H9 (cell line): ENCODE measurements at regions not wholly inside any gene's neighbourhood (a gene's known extent, or its start where the extent isn't known, plus 50 kb on each side); places are given as distances from the start of the nearest gene placed in this dataset.

ENCODE experiments used
- DNase-seq: peaks from one replicate; pipeline ENCODE4 v3.0.0-alpha.2; 2017
- H2AFZ ChIP-seq: one replicate; pipeline ENCODE4 v1.6.1; 2013; ENCODE audit warnings: mild to moderate bottlenecking, low read length, control low read depth, moderate library complexity
- H2AK5ac ChIP-seq: 2 replicates; pipeline ENCODE4 v1.6.1; 2013; ENCODE audit warnings: low read length, control low read depth, mixed read lengths; ENCODE audit not compliant: insufficient read length
- H2BK120ac ChIP-seq: one replicate; pipeline ENCODE4 v1.6.1; 2013; ENCODE audit warnings: low read depth, mild to moderate bottlenecking, low read length, control low read depth, inconsistent platforms; ENCODE audit not compliant: poor library complexity, severe bottlenecking
- H2BK12ac ChIP-seq: 2 replicates; pipeline ENCODE4 v1.6.1; 2013; ENCODE audit warnings: low read length, control low read depth, mixed read lengths, low read depth; ENCODE audit not compliant: insufficient read length
- H2BK15ac ChIP-seq: 2 replicates; pipeline ENCODE4 v1.6.1; 2013; ENCODE audit warnings: low read depth, low read length, control low read depth
- H2BK20ac ChIP-seq: one replicate; pipeline ENCODE4 v1.6.1; 2013; ENCODE audit warnings: low read depth, mild to moderate bottlenecking, low read length, control low read depth, inconsistent platforms; ENCODE audit not compliant: poor library complexity, severe bottlenecking
- H2BK5ac ChIP-seq: 2 replicates; pipeline ENCODE4 v1.6.1; 2013; ENCODE audit warnings: low read length, control low read depth, mixed read lengths; ENCODE audit not compliant: insufficient read length
- H3K14ac ChIP-seq: 2 replicates; pipeline ENCODE4 v1.6.1; 2013; ENCODE audit warnings: low read length, control low read depth; ENCODE audit not compliant: insufficient read depth
- H3K18ac ChIP-seq: 2 replicates; pipeline ENCODE4 v1.6.1; 2013; ENCODE audit warnings: low read depth, mild to moderate bottlenecking, mixed read lengths, low read length, control low read depth; ENCODE audit not compliant: insufficient read length
- H3K23ac ChIP-seq: 2 replicates; pipeline ENCODE4 v1.6.1; 2013; ENCODE audit warnings: low read length, control low read depth, mixed read lengths, low read depth; ENCODE audit not compliant: insufficient read length
- H3K23me2 ChIP-seq: 2 replicates; pipeline ENCODE4 v1.6.1; 2013; ENCODE audit warnings: low read depth, mild to moderate bottlenecking, mixed read lengths, low read length, control low read depth; ENCODE audit not compliant: insufficient read length, poor library complexity, severe bottlenecking
- H3K27ac ChIP-seq: 2 replicates; pipeline ENCODE4 v1.5.1; 2013; ENCODE audit warnings: low read length, control low read depth, mixed read lengths, low read depth; ENCODE audit not compliant: insufficient read length
- H3K27me3 ChIP-seq: 2 replicates; pipeline ENCODE4 v1.6.1; 2013; ENCODE audit warnings: low read length, control low read depth, inconsistent platforms; ENCODE audit not compliant: insufficient read depth
- H3K4ac ChIP-seq: 2 replicates; pipeline ENCODE4 v1.6.1; 2013; ENCODE audit warnings: low read depth, mild to moderate bottlenecking, control low read depth, inconsistent platforms, low read length, moderate library complexity
- H3K4me1 ChIP-seq: 2 replicates; pipeline ENCODE4 v1.6.1; 2013; ENCODE audit warnings: low read length, control low read depth, inconsistent platforms; ENCODE audit not compliant: insufficient read depth
- H3K4me2 ChIP-seq: 2 replicates; pipeline ENCODE4 v1.6.1; 2013; ENCODE audit warnings: low read length, control low read depth, mixed read lengths; ENCODE audit not compliant: insufficient read length, insufficient read depth
- H3K56ac ChIP-seq: 2 replicates; pipeline ENCODE4 v1.6.1; 2013; ENCODE audit warnings: low read depth, mild to moderate bottlenecking, mixed read lengths, low read length, control low read depth; ENCODE audit not compliant: insufficient read length
- H3K79me1 ChIP-seq: 2 replicates; pipeline ENCODE4 v1.6.1; 2013; ENCODE audit warnings: low read depth, mild to moderate bottlenecking, moderate library complexity, low read length, control low read depth, inconsistent platforms; ENCODE audit not compliant: insufficient read depth, poor library complexity, severe bottlenecking
- H3K79me2 ChIP-seq: 2 replicates; pipeline ENCODE4 v1.6.1; 2013; ENCODE audit warnings: low read length, control low read depth, inconsistent platforms; ENCODE audit not compliant: insufficient read depth
- H3K9ac ChIP-seq: 2 replicates; pipeline ENCODE4 v1.6.1; 2013; ENCODE audit warnings: low read length, control low read depth, mixed read lengths; ENCODE audit not compliant: insufficient read length; ENCODE audit errors: extremely low read depth
- H3K9me3 ChIP-seq: one replicate; pipeline ENCODE4 v1.6.1; 2013; ENCODE audit warnings: low read depth, low read length, inconsistent platforms; ENCODE audit not compliant: control insufficient read depth
- H3T11ph ChIP-seq: one replicate; pipeline ENCODE4 v1.6.1; 2013; ENCODE audit warnings: mild to moderate bottlenecking, low read length, control low read depth, inconsistent platforms
- H4K20me1 ChIP-seq: one replicate; pipeline ENCODE4 v1.6.1; 2013; ENCODE audit not compliant: control insufficient read depth, insufficient read length, insufficient read depth
- H4K5ac ChIP-seq: 2 replicates; pipeline ENCODE4 v1.6.1; 2013; ENCODE audit warnings: low read depth, mild to moderate bottlenecking, mixed read lengths, low read length, control low read depth; ENCODE audit not compliant: insufficient read length
- H4K8ac ChIP-seq: replicated peaks from 2 replicates; pipeline ENCODE4 v1.6.1; 2013; ENCODE audit warnings: low read length, control low read depth, mixed read lengths, low read depth; ENCODE audit not compliant: insufficient read length
- H4K91ac ChIP-seq: 2 replicates; pipeline ENCODE4 v1.6.1; 2013; ENCODE audit warnings: low read depth, mild to moderate bottlenecking, moderate library complexity, mixed read lengths, low read length, control low read depth; ENCODE audit not compliant: insufficient read length
- H3K27ac Mint-ChIP-seq, 3 experiments: 2 replicates in 2 of 3; 3 replicates in 1 of 3; pipeline ENCODE4 v1.8.0; 2020 to 2021; ENCODE audit warnings: mixed read lengths in 3 of 3, mild to moderate bottlenecking in 1 of 3, moderate library complexity in 1 of 3
- H3K27me3 Mint-ChIP-seq: 2 replicates; pipeline ENCODE4 v1.8.0; 2021; ENCODE audit warnings: low read depth, mild to moderate bottlenecking, moderate library complexity, mixed read lengths
- H3K36me3 Mint-ChIP-seq, 3 experiments: 2 replicates in 2 of 3; 3 replicates in 1 of 3; pipeline ENCODE4 v1.8.0; 2020 to 2021; ENCODE audit warnings: low read depth in 3 of 3, mixed read lengths in 3 of 3; ENCODE audit not compliant: insufficient read depth in 1 of 3
- H3K4me1 Mint-ChIP-seq, 2 experiments: 2 replicates each; pipeline ENCODE4 v1.8.0; 2020; ENCODE audit warnings: mixed read lengths in 2 of 2
- H3K4me3 Mint-ChIP-seq, 2 experiments: 2 replicates in 1 of 2; 3 replicates in 1 of 2; pipeline ENCODE4 v1.8.0; 2020 to 2021; ENCODE audit warnings: mild to moderate bottlenecking in 2 of 2, mixed read lengths in 2 of 2, moderate library complexity in 1 of 2
- H3K9me3 Mint-ChIP-seq, 2 experiments: 2 replicates in 1 of 2; 3 replicates in 1 of 2; pipeline ENCODE4 v1.8.0; 2020; ENCODE audit warnings: mild to moderate bottlenecking in 2 of 2, mixed read lengths in 2 of 2, moderate library complexity in 1 of 2
- WGBS: extraction: QIAGEN DNeasy Blood & Tissue Kit; methylation state at CpG from one replicate; pipeline ENCODE4 v1.1.7; 2013; ENCODE audit warnings: missing lambda C conversion rate, low lambda C conversion rate, mixed read lengths; ENCODE audit not compliant: insufficient read length; ENCODE audit errors: extremely low coverage; 5-methylcytosine and 5-hydroxymethylcytosine counted together
- TF ChIP-seq, protein P1 (sequence below): fragments of 200-600 bp; sonication (generic); conservative IDR thresholded peaks from 3 replicates; pipeline ENCODE4 v1.8.0; 2021; ENCODE audit warnings: antibody characterized with exemption, mild to moderate bottlenecking

DNA sequence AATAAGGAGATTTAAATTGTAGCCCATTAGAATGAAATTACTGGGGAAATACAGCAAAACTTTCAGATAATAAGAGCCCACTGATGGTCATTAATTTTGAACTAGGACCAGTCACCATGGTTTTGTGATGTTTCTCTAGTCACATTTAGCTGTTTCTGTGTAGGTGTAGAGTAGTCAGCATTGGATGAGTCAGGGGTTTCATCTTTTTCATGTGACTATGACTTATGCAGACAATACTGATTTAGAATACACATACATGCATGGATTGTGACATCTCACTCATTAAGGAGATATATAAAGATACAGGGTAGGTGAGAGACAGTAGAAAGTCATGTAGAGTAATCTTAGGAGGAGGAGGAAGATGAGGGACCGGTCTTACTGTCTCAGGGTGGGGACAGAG, 1192.7 kb downstream of the KCNT2 start:
- no peak overlapping the region for H4K5ac ChIP-seq
- Mint-ChIP-seq H3K27ac (no peak overlapping the region), H3K4me1 (no peaks in the 10 kb centered on the region), H3K27me3 (no peaks in the 10 kb centered on the region), H3K4me3 (no peak overlapping the region), H3K9me3 (no peaks in the 10 kb centered on the region), H3K36me3 (no peaks in the 10 kb centered on the region)
- no peak overlapping the region for H2AK5ac ChIP-seq
- no peak overlapping the region for H4K91ac ChIP-seq
- H2BK5ac ChIP-seq, result no peak overlapping the region
- H3K9ac ChIP-seq, result no peak overlapping the region
- no peak overlapping the region for H3K4me2 ChIP-seq
- DNase-seq, result no peak
- H3K27ac ChIP-seq, result no peak overlapping the region
- H3K14ac ChIP-seq, result no peak overlapping the region
- WGBS, result no CpG with 5 or more reads among the region's 1 CpG
- no peak overlapping the region for H3T11ph ChIP-seq
- no peaks in the 10 kb centered on the region for H3K9me3 ChIP-seq
- no peaks in the 10 kb centered on the region for H3K27me3 ChIP-seq
- no peak overlapping the region for H4K8ac ChIP-seq
- H4K20me1 ChIP-seq, result no peaks in the 10 kb centered on the region
- H3K79me2 ChIP-seq, result no peaks in the 10 kb centered on the region
- no peak overlapping the region for H2AFZ ChIP-seq
- H3K56ac ChIP-seq, result no peak overlapping the region
- H3K4ac ChIP-seq, result no peak overlapping the region
- no peaks in the 10 kb centered on the region for H3K4me1 ChIP-seq
- H2BK15ac ChIP-seq, result no peak overlapping the region
- H3K23me2 ChIP-seq, result no peaks in the 10 kb centered on the region
- H2BK120ac ChIP-seq, result no peak overlapping the region
- TF ChIP-seq, protein P1, sequence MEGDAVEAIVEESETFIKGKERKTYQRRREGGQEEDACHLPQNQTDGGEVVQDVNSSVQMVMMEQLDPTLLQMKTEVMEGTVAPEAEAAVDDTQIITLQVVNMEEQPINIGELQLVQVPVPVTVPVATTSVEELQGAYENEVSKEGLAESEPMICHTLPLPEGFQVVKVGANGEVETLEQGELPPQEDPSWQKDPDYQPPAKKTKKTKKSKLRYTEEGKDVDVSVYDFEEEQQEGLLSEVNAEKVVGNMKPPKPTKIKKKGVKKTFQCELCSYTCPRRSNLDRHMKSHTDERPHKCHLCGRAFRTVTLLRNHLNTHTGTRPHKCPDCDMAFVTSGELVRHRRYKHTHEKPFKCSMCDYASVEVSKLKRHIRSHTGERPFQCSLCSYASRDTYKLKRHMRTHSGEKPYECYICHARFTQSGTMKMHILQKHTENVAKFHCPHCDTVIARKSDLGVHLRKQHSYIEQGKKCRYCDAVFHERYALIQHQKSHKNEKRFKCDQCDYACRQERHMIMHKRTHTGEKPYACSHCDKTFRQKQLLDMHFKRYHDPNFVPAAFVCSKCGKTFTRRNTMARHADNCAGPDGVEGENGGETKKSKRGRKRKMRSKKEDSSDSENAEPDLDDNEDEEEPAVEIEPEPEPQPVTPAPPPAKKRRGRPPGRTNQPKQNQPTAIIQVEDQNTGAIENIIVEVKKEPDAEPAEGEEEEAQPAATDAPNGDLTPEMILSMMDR, result no peak
- H3K23ac ChIP-seq, result no peak overlapping the region
- no peaks in the 10 kb centered on the region for H3K79me1 ChIP-seq
- no peak overlapping the region for H2BK20ac ChIP-seq
- no peak overlapping the region for H2BK12ac ChIP-seq
- no peak overlapping the region for H3K18ac ChIP-seq
